B cell (primary cell): ENCODE measurements at regions not wholly inside any gene's neighbourhood (a gene's known extent, or its start where the extent isn't known, plus 50 kb on each side); places are given as distances from the start of the nearest gene placed in this dataset.

Experiments used
- EZH2 ChIP-seq: IDR thresholded peaks from 2 replicates; pipeline ENCODE4 v1.6.1; 2012; ENCODE audit warnings: borderline replicate concordance, low read depth, mild to moderate bottlenecking, moderate library complexity, low read length; ENCODE audit not compliant: insufficient read depth, poor library complexity, severe bottlenecking
- TF ChIP-seq, protein P1 (sequence below): fragments of 200-600 bp; IDR thresholded peaks from one replicate; pipeline ENCODE4 v1.8.0; 2022; ENCODE audit warnings: antibody characterized with exemption, mild to moderate bottlenecking

DNA sequence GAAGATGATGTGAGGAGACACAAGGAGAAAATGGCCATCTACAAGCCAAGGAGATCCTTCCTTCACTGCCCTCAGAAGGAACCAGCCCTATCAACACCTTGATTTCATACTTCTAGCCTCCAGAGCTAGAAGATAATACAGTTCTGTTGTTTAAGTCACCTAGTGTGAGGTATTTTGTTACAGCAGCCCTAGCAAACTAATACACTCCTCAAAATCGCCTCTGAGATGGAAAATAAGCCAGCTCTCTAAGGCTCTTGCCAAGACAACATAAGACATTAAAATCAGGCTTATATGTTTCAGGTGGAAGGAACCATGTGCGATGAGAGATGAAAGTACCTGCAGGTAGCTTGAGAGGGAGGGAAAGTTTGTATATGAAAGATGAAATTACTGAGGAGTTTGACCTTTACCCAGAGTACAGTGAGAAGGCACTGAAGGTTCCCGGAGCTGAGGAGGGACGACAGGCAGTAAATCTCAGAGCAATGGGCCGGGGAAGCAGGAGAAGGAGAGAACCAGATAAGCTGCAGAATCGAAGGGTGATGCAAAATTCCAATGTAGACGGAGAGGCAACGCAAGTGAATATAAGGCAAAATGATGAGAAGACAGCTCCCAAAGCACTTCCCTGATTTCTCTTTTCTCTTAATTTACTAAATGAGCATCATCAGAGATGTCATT is 84.7 kb downstream of the HHIPL2 start:
- TF ChIP-seq, protein P1, sequence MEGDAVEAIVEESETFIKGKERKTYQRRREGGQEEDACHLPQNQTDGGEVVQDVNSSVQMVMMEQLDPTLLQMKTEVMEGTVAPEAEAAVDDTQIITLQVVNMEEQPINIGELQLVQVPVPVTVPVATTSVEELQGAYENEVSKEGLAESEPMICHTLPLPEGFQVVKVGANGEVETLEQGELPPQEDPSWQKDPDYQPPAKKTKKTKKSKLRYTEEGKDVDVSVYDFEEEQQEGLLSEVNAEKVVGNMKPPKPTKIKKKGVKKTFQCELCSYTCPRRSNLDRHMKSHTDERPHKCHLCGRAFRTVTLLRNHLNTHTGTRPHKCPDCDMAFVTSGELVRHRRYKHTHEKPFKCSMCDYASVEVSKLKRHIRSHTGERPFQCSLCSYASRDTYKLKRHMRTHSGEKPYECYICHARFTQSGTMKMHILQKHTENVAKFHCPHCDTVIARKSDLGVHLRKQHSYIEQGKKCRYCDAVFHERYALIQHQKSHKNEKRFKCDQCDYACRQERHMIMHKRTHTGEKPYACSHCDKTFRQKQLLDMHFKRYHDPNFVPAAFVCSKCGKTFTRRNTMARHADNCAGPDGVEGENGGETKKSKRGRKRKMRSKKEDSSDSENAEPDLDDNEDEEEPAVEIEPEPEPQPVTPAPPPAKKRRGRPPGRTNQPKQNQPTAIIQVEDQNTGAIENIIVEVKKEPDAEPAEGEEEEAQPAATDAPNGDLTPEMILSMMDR, result no peak
- no peak for TF ChIP-seq EZH2
